Stimulated activated CD8-positive, alpha-beta memory T cell treated with anti-CD3 and anti-CD28 coated beads, Interleukin-4, amount 100 ng/mL, for 4 hours (primary cell): ENCODE measurements at regions not wholly inside any gene's neighbourhood (a gene's known extent, or its start where the extent isn't known, plus 50 kb on each side); places are given as distances from the start of the nearest gene placed in this dataset.

Experiments used
- DNase-seq, 2 donors: peaks; one replicate each; pipeline ENCODE4 v3.0.0-alpha.2; 2020; ENCODE audit warnings: low read depth in 2 of 2, low spot score in 1 of 2

GRCh38 chr6:5946701-5947100, 60.0 kb downstream of the NRN1 start:
- no peak for DNase-seq

DNA sequence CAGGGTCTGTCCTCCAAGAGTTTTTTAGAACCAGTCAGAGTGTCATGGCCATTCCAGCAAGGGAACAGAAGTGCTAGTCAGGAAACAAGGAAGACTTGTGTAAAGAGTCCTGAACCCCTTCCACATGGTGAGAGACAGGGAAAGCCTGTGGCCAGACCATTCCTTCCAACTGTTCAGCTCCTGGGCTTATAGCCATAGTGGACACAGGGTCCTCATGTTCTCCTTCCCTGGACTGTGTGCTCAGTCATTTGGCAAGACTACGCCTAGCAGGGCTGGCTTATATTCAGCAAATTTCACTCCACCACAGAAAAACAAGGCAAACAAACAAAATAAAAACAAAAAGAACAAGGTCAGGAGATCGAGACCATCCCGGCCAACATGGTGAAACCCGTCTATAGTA, 60.5 kb downstream of the NRN1 start:
- DNase-seq: no peak

DNA sequence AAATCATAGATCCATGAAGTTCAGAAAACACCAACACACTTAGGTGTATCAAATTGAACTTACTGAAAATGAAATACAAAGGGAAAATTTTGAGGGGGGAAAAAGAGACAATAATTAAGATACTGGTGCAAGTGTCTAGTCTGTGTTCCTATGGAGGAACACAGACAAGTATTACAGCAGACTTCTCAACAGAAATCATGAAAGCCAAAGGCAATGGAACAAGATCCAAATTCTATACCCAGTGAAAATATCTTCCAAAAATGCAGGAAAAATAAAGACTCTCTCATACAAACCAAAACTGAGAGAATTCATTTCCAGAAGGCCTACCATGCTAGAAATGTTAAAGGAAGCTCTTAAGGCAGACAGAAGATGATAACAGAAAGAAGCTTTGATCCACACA, 63.1 kb downstream of the NRN1 start:
- DNase-seq: no peak

GRCh38 chr6:5942591-5942990, 64.1 kb downstream of the NRN1 start:
- no peak for DNase-seq

DNA sequence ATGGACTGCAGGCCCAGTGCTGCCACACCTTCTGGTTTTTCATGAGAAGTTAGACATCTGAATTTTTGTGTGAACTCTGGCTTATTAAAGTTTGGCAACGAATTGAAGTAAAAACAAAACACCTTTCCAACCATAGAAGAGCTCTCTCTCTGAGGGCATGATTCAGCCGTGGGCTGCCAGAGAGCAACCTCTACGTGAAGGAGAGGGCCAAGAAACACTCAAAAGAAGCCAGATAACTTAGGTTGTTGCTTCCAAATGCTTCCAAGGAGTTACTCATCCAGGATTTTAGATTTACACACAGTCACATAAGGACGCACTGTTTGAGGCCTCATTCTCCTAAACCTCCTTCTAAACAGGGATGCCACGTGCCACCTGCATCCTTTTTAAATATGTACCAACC, 65.5 kb downstream of the NRN1 start:
- no peak for DNase-seq

GRCh38 chr6:5938934-5939333, 67.8 kb downstream of the NRN1 start:
- no peak for DNase-seq

- no peak for DNase-seq
Observed at GRCh38 chr6:5937936-5938706, 68.6 kb downstream of the NRN1 start.

DNA sequence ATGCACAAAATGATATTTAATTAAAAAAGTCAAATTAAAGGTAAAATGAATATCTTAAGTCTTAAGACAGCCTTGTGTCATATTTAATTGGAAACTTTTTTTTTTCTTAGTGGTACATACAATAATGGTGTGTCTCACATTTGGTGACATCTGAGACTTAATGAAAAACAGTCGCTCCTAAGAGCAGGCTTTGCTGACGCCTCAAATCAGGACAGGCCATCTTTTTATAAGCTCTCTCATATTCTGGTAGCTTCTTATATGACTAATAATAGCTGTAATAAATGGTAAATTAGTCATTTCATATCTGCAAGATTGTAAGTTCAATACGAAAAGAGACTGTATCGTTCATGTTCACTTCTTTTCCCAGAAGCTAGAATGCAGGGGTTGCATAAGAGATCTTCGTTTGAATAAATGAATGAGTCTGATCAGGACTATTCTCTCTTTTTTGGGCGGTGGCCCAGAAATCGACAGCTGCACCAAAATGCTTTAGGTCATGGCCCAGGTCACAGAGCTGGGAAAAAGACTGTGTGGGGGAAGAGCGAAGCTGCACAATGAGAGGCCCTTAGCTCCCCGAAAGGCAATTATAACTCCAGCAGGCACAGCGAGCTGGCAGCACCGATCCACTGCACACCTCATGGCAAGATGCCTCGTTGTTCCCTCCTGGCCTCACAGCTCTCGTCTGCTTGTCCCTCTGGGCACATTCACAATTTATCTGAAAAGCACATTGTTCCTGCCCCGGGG, 69.4 kb downstream of the NRN1 start:
- no peak for DNase-seq

DNA sequence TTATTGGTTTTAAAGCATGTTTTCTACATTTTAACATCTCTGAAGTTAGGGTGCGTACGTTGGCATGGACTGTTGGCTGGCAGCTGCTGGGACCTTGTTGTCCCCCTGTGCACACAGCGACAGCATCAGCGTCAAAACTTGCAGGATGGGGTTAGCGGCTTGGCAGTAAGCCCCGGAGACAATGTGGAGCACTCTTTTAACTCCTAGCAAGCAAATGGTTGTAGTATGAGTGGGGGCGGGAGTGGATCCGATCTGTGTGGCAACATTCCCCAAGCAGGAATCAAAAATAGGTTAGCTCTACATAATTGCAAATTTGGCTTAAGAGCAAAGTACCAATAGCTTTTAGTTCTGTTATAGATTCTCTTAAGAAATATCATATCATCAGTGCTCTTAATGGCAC, 70.1 kb downstream of the NRN1 start:
- no peak for DNase-seq

- no peak for DNase-seq
Observed at GRCh38 chr6:5936140-5936539, 70.6 kb downstream of the NRN1 start.

DNA sequence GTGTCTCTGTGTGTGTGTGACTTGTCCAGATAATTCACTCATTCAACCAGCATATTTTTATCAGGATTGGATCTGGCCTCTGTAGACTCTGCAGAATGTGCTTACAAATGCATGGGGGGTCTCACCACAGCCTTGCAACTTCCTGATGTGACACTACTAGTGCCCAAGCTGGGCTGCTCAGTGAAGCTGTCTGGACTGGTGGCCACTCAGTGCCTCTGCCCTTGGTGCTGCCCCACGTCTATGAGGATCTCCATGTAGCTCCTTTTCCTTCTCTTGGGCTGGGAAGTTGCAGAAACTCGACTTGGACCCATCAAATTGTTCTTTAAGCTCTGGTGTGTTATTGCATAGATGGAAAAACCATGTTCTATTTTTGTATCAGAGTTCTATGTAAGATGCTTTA, 75.8 kb downstream of the NRN1 start:
- no peak for DNase-seq

- no peak for DNase-seq
Observed at GRCh38 chr6:5930143-5930770, 76.5 kb downstream of the NRN1 start.

DNA sequence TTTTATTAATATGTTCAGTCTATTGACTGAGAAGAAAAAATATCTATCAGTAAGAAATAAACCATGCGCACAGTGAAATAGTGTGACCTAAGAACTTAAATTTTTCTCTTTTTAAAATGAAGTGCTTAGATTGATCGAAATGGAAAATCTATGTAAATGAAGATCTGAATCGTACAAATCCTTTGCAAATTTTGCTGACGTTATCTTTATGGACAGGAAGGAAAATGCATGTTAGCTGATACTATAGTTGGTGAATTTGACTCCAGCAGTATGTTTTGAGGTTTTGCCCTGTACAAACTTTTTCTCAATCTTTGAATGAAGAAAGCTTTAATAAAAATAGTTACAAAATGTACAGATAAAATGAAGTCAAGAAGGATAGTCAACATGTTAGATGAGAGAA, 82.9 kb downstream of the NRN1 start:
- DNase-seq: no peak

GRCh38 chr6:5922230-5922629, 84.5 kb downstream of the NRN1 start:
- no peak for DNase-seq

- no peak for DNase-seq
Observed at GRCh38 chr6:5909721-5910120, 97.0 kb downstream of the NRN1 start.

DNA sequence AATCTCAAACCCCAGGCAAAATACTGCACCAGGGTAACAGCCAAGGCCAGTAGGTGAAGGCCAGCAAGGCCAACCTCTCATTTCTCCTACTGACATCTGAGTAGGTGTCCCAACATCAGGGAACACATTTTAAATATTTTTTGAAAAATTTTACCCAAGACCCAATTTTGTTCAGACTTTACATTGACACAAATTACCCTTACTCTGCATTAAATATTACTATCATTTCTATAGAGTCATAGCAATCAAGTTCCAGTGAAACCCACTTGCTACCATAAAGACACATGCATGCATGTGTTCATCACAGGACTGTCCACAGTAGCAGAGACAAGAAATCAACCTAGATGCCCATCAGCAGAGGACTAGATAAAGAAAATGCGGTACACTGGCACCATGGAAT, 99.9 kb downstream of the NRN1 start:
- DNase-seq: no peak

DNA sequence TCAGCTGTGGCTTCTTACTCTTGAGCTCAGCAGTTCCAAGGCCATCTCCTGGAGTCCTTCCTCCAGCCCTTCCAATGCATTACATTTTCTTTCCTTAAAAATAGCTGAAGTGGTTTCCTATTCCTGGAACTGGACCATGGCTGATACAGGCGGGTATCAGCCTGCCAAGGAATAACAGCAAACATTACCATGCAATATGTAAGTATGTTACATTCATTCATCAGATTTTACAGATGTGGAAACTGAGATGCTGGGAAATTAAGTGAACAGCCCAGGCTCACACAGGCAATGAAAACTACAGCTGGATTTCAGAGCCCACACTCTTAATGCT, 100.4 kb downstream of the NRN1 start:
- DNase-seq: no peak

DNA sequence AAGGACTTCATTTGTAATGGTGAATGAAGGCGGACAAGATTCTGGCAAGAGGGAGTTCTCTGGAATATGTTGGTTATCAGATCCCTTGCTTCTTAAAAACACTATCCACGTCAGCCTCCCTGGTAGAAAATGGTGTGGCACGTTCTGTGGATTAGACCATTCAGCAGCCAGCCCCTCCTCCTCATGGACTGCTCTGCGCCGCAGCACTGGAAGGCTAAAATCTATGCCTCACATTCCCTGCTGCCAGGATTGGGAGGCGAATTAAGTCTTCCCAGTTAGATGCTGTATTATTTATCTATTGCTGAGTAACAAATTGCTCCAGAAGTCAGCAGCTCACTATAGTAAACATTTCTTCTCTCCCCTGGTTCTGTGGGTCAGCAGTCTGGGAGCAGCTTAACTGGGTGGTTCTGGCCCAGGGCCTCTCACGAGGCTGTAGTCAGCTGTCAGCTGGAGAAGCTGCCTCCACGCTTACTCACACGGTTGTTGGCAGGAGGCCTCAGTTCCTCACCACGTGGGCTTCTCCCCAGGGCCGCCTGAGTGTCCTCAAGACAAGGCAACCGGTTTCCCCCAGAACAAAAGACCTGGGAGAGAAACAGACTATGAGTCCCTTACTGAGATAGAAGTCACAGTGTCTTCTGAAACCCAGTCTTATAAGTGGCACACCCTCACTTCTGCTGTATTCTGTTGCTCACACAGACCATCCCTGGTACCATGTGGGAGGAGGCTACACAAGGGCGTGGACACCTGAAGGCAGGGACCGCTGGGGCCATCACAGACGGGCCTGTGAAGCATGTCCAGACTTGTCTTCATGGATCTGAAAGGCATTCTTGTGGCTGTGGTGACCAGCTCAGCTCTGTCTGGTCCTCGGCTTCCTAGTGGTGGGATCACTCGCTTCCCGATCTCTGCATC, 101.0 kb downstream of the NRN1 start:
- DNase-seq: no peak

GRCh38 chr6:5904532-5904931, 102.2 kb downstream of the NRN1 start:
- no peak for DNase-seq

GRCh38 chr6:5899216-5900045, 107.3 kb downstream of the NRN1 start:
- no peak for DNase-seq

DNA sequence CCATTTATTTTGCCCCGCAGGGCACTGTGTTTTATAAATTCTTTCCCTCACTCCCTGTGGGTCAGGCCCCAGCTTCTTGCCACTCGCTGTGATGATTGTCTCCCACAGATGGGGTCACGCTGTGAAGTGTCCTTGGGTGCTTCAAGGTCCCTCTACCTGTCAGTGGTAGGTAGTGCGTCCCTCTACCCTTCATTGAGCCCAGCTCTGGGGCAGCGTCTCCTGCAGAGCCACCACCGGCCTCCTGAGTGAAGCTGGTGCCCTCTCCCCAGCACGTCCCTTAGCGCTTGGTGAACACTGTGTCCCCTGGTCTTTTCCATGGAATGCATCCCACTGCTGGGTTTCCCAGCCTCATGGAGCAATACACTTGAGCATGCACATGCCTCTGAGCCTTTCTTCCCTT, 108.2 kb downstream of the NRN1 start:
- no peak for DNase-seq
